ENCODE measurements at regions not wholly inside any gene's neighbourhood (a gene's known extent, or its start where the extent isn't known, plus 50 kb on each side); places are given as distances from the start of the nearest gene placed in this dataset.

- H3K4me1 Mint-ChIP-seq = peaks cover 4 to 10% of the 10 kb centered on the region in 2 experiments
Observed at GRCh38 chr13:76823969-76824368, 62.2 kb downstream of the KCTD12 start.

More at GRCh38 chr13:76823969-76824368, 62.2 kb downstream of the KCTD12 start:
- Histone ChIP-seq H4K20me1 (ENCODE audit: control insufficient read depth, insufficient read depth, insufficient read length) (no peaks in the 10 kb centered on the region), H2AFZ (ENCODE audit: low read length) (no peak overlapping the region), H4K91ac (ENCODE audit: insufficient read length, low read depth, low read length) (no peak overlapping the region), H3K18ac (ENCODE audit: insufficient read length, low read depth, low read length) (no peak overlapping the region), H2BK12ac (ENCODE audit: insufficient read length, low read depth, low read length) (no peak overlapping the region), H3K4me2 (ENCODE audit: insufficient read depth, insufficient read length, low read length) (no peak overlapping the region), H3K4me1 (ENCODE audit: insufficient read depth, low read length) (no peaks in the 10 kb centered on the region), H2BK20ac (ENCODE audit: low read depth, low read length, poor library complexity, severe bottlenecking) (no peak overlapping the region), H3K79me1 (ENCODE audit: insufficient read depth, low read depth, low read length, poor library complexity, severe bottlenecking) (no peaks in the 10 kb centered on the region), H3K14ac (ENCODE audit: insufficient read depth, low read length) (no peak overlapping the region), H3K23me2 (ENCODE audit: insufficient read length, low read depth, low read length, poor library complexity, severe bottlenecking) (no peaks in the 10 kb centered on the region), H3K27me3 (ENCODE audit: insufficient read depth, low read length) (no peaks in the 10 kb centered on the region), H3K9ac (ENCODE audit: extremely low read depth, insufficient read length, low read length) (no peak overlapping the region), H3K27ac (ENCODE audit: insufficient read length, low read depth, low read length) (no peak overlapping the region), H3K56ac (ENCODE audit: insufficient read length, low read depth, low read length) (no peak overlapping the region), H2BK15ac (ENCODE audit: low read depth, low read length) (no peak overlapping the region), H3K9me3 (ENCODE audit: control insufficient read depth, low read depth, low read length) (no peaks in the 10 kb centered on the region), H3K23ac (ENCODE audit: insufficient read length, low read depth, low read length) (no peak overlapping the region), H3K4ac (ENCODE audit: low read depth, low read length) (no peak overlapping the region), H3K79me2 (ENCODE audit: insufficient read depth, low read length) (no peaks in the 10 kb centered on the region), H2AK5ac (ENCODE audit: insufficient read length, low read length) (no peak overlapping the region), H3T11ph (ENCODE audit: low read length) (no peak overlapping the region), H4K8ac (replicated peaks; ENCODE audit: insufficient read length, low read depth, low read length) (no peak overlapping the region), H2BK120ac (ENCODE audit: low read depth, low read length, poor library complexity, severe bottlenecking) (no peak overlapping the region), H4K5ac (ENCODE audit: insufficient read length, low read depth, low read length) (no peak overlapping the region), H2BK5ac (ENCODE audit: insufficient read length, low read length) (no peak overlapping the region)
- DNase-seq = no peak
- Mint-ChIP-seq H3K27me3 (ENCODE audit: low read depth) (no peaks in the 10 kb centered on the region), H3K36me3 (ENCODE audit: insufficient read depth in 1 of 3, low read depth in 3 of 3) (peaks cover 0 to 8% (median 0%) of the 10 kb centered on the region in 3 experiments; a peak in 4 of 7 replicates), H3K4me3 (no peak overlapping the region; a peak in 1 of 5 replicates), H3K9me3 (peaks cover 5 to 10% of the 10 kb centered on the region in 2 experiments), H3K27ac (no peak overlapping the region)
- no peak for TF ChIP-seq CTCF (conservative IDR thresholded peaks at IDR 0.05)
